ENCODE measurements at regions not wholly inside any gene's neighbourhood (a gene's known extent, or its start where the extent isn't known, plus 50 kb on each side); places are given as distances from the start of the nearest gene placed in this dataset.

GRCh38 chr15:69953051-69953450 lies 144.7 kb downstream of the TLE3 start:
- TF ChIP-seq MAX (IDR thresholded peaks at IDR 0.05) (no peak), FOXM1 (IDR thresholded peaks at IDR 0.05; ENCODE audit: borderline replicate concordance, low read depth) (no peak), TEAD4 (IDR thresholded peaks at IDR 0.05) (no peak), YY1 (IDR thresholded peaks at IDR 0.05; ENCODE audit: low read depth) (no peak), NFIC (IDR thresholded peaks at IDR 0.05) (no peak), USF1 (IDR thresholded peaks at IDR 0.05) (no peak), TAF1 (IDR thresholded peaks at IDR 0.05; ENCODE audit: low read depth) (no peak), RAD21 (IDR thresholded peaks at IDR 0.05; ENCODE audit: low read depth) (no peak), CREB1 (IDR thresholded peaks at IDR 0.05; ENCODE audit: low read depth) (no peak)

GRCh38 chr15:69953816-69954215 lies 143.9 kb downstream of the TLE3 start:
- TF ChIP-seq CEBPB (IDR thresholded peaks at IDR 0.05): no peak
- no peak for TF ChIP-seq MAX (IDR thresholded peaks at IDR 0.05)
- TF ChIP-seq TEAD4 (IDR thresholded peaks at IDR 0.05): no peak

- TF ChIP-seq RAD21 (IDR thresholded peaks at IDR 0.05; ENCODE audit: low read depth) (no peak), EP300 (IDR thresholded peaks at IDR 0.05; ENCODE audit: borderline replicate concordance) (no peak), YY1 (IDR thresholded peaks at IDR 0.05; ENCODE audit: low read depth) (no peak), TEAD4 (IDR thresholded peaks at IDR 0.05) (no peak), CREB1 (IDR thresholded peaks at IDR 0.05; ENCODE audit: low read depth) (no peak), FOXM1 (IDR thresholded peaks at IDR 0.05; ENCODE audit: borderline replicate concordance, low read depth) (no peak), TCF12 (IDR thresholded peaks at IDR 0.05; ENCODE audit: low read depth) (no peak), CEBPB (IDR thresholded peaks at IDR 0.05) (no peak)
Measured at GRCh38 chr15:69954666-69955065, 143.1 kb downstream of the TLE3 start.

- TF ChIP-seq CEBPB (IDR thresholded peaks at IDR 0.05) (no peak), TEAD4 (IDR thresholded peaks at IDR 0.05) (no peak), ZBTB7A (IDR thresholded peaks at IDR 0.05; ENCODE audit: low read depth) (no peak), USF1 (IDR thresholded peaks at IDR 0.05) (no peak), MAX (IDR thresholded peaks at IDR 0.05) (no peak), TCF12 (IDR thresholded peaks at IDR 0.05; ENCODE audit: low read depth) (no peak), REST (IDR thresholded peaks at IDR 0.05; ENCODE audit: low read depth) (no peak), EGR1 (IDR thresholded peaks at IDR 0.05) (no peak), EP300 (IDR thresholded peaks at IDR 0.05; ENCODE audit: borderline replicate concordance) (no peak), YY1 (IDR thresholded peaks at IDR 0.05; ENCODE audit: low read depth) (no peak), FOXM1 (IDR thresholded peaks at IDR 0.05; ENCODE audit: borderline replicate concordance, low read depth) (no peak), TAF1 (IDR thresholded peaks at IDR 0.05; ENCODE audit: low read depth) (no peak), RAD21 (IDR thresholded peaks at IDR 0.05; ENCODE audit: low read depth) (no peak), NFIC (IDR thresholded peaks at IDR 0.05) (no peak), CREB1 (IDR thresholded peaks at IDR 0.05; ENCODE audit: low read depth) (no peak)
Measured at GRCh38 chr15:69955240-69955894, 142.3 kb downstream of the TLE3 start.

GRCh38 chr15:69956417-69956816 lies 141.3 kb downstream of the TLE3 start:
- no peak for TF ChIP-seq EP300 (IDR thresholded peaks at IDR 0.05; ENCODE audit: borderline replicate concordance)

GRCh38 chr15:69957175-69957574 lies 140.5 kb downstream of the TLE3 start:
- TF ChIP-seq CEBPB (IDR thresholded peaks at IDR 0.05) (no peak), RAD21 (IDR thresholded peaks at IDR 0.05; ENCODE audit: low read depth) (no peak), EP300 (IDR thresholded peaks at IDR 0.05; ENCODE audit: borderline replicate concordance) (no peak), FOXM1 (IDR thresholded peaks at IDR 0.05; ENCODE audit: borderline replicate concordance, low read depth) (no peak), MAX (IDR thresholded peaks at IDR 0.05) (no peak), REST (IDR thresholded peaks at IDR 0.05; ENCODE audit: low read depth) (no peak), YY1 (IDR thresholded peaks at IDR 0.05; ENCODE audit: low read depth) (no peak), NFIC (IDR thresholded peaks at IDR 0.05) (no peak), TAF1 (IDR thresholded peaks at IDR 0.05; ENCODE audit: low read depth) (no peak), ZBTB7A (IDR thresholded peaks at IDR 0.05; ENCODE audit: low read depth) (no peak), TCF12 (IDR thresholded peaks at IDR 0.05; ENCODE audit: low read depth) (no peak)

Data from Ishikawa (cell line).